ENCODE measurements at regions not wholly inside any gene's neighbourhood (a gene's known extent, or its start where the extent isn't known, plus 50 kb on each side); places are given as distances from the start of the nearest gene placed in this dataset.

DNA sequence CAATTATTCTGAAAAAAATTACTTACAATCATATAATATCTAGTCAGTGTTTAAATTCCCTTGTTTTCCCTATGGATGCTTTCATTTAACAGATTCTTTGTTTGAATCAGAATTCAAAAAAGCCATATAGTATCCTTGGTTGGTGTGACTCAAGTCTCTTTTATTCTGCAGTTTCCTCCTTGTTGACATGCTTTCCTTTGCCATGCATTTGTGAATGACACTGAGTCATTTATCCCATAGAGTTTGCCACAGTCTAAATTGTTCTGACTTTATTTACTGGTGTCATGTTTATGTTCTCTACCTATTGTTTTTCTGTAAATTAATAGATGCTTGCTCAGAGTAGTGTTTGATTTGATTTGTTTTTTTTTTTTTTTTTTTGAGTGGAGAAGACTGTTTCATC lies 893.8 kb upstream of the SLC10A2 start:
- no peaks in the 10 kb centered on the region for H3K36me3 ChIP-seq (ENCODE audit: control insufficient read depth, low read depth, low read length)
- no peak overlapping the region for H3K27ac ChIP-seq (ENCODE audit: low read length)
- H3K27me3 ChIP-seq (ENCODE audit: control insufficient read depth, insufficient read depth, low read length), result no peaks in the 10 kb centered on the region
- no peaks in the 10 kb centered on the region for H3K9me3 ChIP-seq (ENCODE audit: control insufficient read depth, low read depth, low read length)
- no peak overlapping the region for H3K9ac ChIP-seq (ENCODE audit: low read length)
- H3K4me3 ChIP-seq (ENCODE audit: low read length), result no peak overlapping the region
- no peaks in the 10 kb centered on the region for H3K4me1 ChIP-seq (ENCODE audit: control insufficient read depth, low read depth, low read length)

DNA sequence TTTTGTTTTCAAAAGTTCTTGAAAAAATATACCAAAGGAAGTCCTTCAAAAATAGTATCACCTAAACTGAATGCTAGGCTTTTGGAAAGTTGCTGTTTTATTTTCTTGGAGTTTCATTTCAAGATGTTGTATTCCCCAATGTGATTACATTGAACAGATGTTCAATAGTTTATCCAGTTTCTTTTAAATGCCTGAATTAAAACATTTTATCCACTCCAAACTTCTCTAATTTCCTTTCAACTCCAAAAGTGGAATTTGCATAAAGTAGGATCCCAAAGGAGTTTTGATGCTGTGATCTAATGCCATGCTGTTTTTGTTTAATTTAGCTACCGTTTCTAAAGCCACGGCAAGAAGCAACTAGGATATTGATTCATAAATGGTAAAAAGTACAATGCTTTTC lies 892.5 kb upstream of the SLC10A2 start:
- no peaks in the 10 kb centered on the region for H3K36me3 ChIP-seq (ENCODE audit: control insufficient read depth, low read depth, low read length)
- no peaks in the 10 kb centered on the region for H3K9me3 ChIP-seq (ENCODE audit: control insufficient read depth, low read depth, low read length)
- no peaks in the 10 kb centered on the region for H3K27me3 ChIP-seq (ENCODE audit: control insufficient read depth, insufficient read depth, low read length)
- H3K4me3 ChIP-seq (ENCODE audit: low read length), result no peak overlapping the region
- H3K9ac ChIP-seq (ENCODE audit: low read length), result no peak overlapping the region
- no peaks in the 10 kb centered on the region for H3K4me1 ChIP-seq (ENCODE audit: control insufficient read depth, low read depth, low read length)
- no peak overlapping the region for H3K27ac ChIP-seq (ENCODE audit: low read length)

DNA sequence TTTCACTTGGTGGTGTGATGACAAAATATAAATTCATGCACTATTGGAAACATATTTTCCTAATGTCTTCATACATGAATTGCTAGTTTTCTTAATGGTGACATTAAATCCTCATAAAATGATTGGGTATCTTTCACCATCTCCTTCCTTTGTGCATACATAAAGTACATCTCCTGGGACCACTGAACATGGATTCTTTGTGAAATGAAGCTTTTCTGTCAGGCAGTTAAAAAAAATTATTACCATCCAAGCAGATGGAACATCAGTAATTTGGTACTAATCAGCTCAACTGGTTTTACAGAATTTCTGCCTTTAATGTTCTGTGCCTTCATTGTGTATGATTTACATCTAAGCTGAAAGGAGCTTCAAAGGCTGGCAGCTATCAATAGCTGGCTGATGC lies 891.7 kb upstream of the SLC10A2 start:
- Histone ChIP-seq H3K27ac (ENCODE audit: low read length) (no peak overlapping the region), H3K36me3 (ENCODE audit: control insufficient read depth, low read depth, low read length) (no peaks in the 10 kb centered on the region)

DNA sequence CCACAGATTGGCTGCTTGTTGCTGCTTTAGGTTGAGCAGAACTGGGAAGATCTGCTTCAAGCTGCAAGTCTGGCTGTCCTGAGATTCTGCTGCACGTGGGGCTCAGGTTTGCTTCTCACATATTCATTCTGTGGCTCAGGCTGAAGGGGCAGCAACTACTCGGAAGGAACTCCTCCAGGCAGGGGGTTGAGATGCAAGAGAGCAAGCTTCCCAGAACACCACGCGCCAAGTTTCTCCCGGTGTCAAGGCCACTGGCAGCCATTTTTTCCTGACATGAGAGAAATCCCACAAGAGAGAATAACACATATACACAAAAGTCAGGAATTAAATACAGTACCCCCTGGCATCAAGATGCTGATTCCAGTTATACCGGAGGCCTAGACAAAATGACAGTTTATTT lies 887.6 kb upstream of the SLC10A2 start:
- no peaks in the 10 kb centered on the region for H3K9me3 ChIP-seq (ENCODE audit: control insufficient read depth, low read depth, low read length)
- H3K9ac ChIP-seq (ENCODE audit: low read length), result no peak overlapping the region
- H3K4me1 ChIP-seq (ENCODE audit: control insufficient read depth, low read depth, low read length), result no peaks in the 10 kb centered on the region
- no peak overlapping the region for H3K4me3 ChIP-seq (ENCODE audit: low read length)
- H3K36me3 ChIP-seq (ENCODE audit: control insufficient read depth, low read depth, low read length), result no peaks in the 10 kb centered on the region
- H3K27ac ChIP-seq (ENCODE audit: low read length), result no peak overlapping the region
- no peaks in the 10 kb centered on the region for H3K27me3 ChIP-seq (ENCODE audit: control insufficient read depth, insufficient read depth, low read length)

More for the DNA sequence above, 891.7 kb upstream of the SLC10A2 start:
- Histone ChIP-seq H3K9me3 (ENCODE audit: control insufficient read depth, low read depth, low read length) (no peaks in the 10 kb centered on the region), H3K9ac (ENCODE audit: low read length) (no peak overlapping the region), H3K4me1 (ENCODE audit: control insufficient read depth, low read depth, low read length) (no peaks in the 10 kb centered on the region), H3K27me3 (ENCODE audit: control insufficient read depth, insufficient read depth, low read length) (no peaks in the 10 kb centered on the region), H3K4me3 (ENCODE audit: low read length) (no peak overlapping the region)

DNA sequence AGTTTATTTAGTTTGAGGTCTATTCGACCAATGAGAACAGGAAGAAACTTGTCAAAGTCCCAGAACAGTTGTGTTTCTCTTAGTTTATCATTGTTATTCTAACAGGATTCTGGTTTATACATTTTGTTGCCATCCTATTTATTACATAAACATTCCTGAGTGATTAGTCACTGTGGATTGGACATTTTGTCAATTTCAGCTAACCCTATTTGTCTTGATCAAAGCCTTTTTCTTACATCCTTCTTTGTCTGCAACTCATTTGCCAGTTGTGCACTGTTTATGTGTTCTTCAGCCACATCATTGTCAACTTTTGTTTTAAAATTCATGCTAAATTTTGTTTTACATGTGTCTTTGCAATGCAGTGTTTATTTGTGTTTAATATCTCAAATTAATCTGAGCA lies 886.0 kb upstream of the SLC10A2 start:
- H3K4me1 ChIP-seq (ENCODE audit: control insufficient read depth, low read depth, low read length), result no peaks in the 10 kb centered on the region
- no peaks in the 10 kb centered on the region for H3K9me3 ChIP-seq (ENCODE audit: control insufficient read depth, low read depth, low read length)
- H3K36me3 ChIP-seq (ENCODE audit: control insufficient read depth, low read depth, low read length), result no peaks in the 10 kb centered on the region
- H3K27me3 ChIP-seq (ENCODE audit: control insufficient read depth, insufficient read depth, low read length), result no peaks in the 10 kb centered on the region
- no peak overlapping the region for H3K9ac ChIP-seq (ENCODE audit: low read length)
- H3K4me3 ChIP-seq (ENCODE audit: low read length), result no peak overlapping the region
- H3K27ac ChIP-seq (ENCODE audit: low read length), result no peak overlapping the region

DNA sequence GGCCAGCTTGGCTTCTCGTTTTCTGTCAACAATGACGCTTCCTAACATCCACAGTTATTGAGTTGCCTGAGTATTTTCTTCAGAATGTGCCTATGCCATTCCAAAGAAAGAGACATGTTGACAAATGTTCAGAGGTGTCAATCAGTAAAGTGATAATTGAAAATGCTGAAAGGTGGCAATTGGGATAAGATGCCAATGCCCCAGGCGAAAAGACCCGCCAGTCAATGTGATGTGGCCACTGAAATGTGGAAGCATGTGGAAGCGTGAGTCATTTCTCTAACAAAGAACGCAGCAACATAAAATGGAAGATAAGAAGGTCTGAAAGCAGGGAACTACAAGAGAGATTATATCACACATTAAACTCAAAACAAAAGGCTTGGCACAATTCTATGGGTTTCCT lies 882.2 kb upstream of the SLC10A2 start:
- Histone ChIP-seq H3K9ac (ENCODE audit: low read length) (no peak overlapping the region), H3K9me3 (ENCODE audit: control insufficient read depth, low read depth, low read length) (no peaks in the 10 kb centered on the region), H3K4me3 (ENCODE audit: low read length) (no peak overlapping the region), H3K36me3 (ENCODE audit: control insufficient read depth, low read depth, low read length) (no peaks in the 10 kb centered on the region), H3K27me3 (ENCODE audit: control insufficient read depth, insufficient read depth, low read length) (no peaks in the 10 kb centered on the region), H3K27ac (ENCODE audit: low read length) (no peak overlapping the region), H3K4me1 (ENCODE audit: control insufficient read depth, low read depth, low read length) (no peaks in the 10 kb centered on the region)

DNA sequence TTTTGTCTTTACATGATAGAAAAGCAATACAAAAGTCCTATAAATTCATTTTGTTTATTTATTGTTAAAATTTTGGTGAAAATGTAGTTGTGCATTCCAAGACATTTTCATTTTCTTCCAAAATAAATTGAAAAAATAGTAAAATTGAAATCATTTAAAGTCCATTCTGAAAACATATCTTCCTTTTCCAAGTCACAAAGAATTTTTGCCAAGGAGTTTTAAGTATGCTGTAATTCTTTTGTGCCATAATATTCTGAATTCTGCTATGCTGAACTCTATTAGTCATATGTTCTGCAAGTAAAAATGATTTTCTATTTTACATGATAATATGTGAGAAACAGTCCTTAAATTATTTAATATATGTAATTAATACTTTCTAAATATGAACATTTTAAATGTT lies 879.6 kb upstream of the SLC10A2 start:
- no peak overlapping the region for H3K27ac ChIP-seq (ENCODE audit: low read length)
- H3K4me3 ChIP-seq (ENCODE audit: low read length), result no peak overlapping the region
- H3K36me3 ChIP-seq (ENCODE audit: control insufficient read depth, low read depth, low read length), result no peaks in the 10 kb centered on the region
- no peaks in the 10 kb centered on the region for H3K9me3 ChIP-seq (ENCODE audit: control insufficient read depth, low read depth, low read length)
- H3K9ac ChIP-seq (ENCODE audit: low read length), result no peak overlapping the region
- no peaks in the 10 kb centered on the region for H3K4me1 ChIP-seq (ENCODE audit: control insufficient read depth, low read depth, low read length)
- H3K27me3 ChIP-seq (ENCODE audit: control insufficient read depth, insufficient read depth, low read length), result no peaks in the 10 kb centered on the region

DNA sequence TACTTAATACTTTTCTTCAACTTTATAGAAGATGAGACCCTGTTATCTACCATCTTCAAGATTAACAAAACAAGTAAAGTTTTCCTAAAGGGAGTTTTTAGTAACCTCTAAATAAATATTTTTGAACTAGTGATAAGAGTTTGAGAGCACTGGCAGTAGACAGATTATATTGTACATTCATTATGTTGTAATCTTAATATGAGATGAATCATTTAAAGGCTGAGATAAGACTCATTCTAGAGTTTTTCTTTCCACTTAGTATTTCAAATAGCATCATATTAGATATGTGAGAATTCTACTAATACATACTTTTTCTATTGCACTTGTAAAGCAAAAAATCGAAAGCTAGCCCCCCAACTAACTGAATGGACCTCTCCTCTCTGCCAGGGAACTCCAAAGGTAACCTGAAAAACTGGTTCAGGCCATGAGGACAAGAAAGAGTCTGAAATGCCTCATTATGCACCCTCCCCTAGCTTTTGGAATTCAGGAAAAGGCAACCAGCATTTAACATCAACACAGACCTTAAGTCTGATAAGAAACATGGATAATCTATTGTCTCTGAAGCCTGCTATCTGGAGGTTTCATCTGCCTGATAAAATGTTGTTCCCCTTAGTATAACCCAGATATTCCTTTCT lies 875.4 kb upstream of the SLC10A2 start:
- no peak overlapping the region for H3K27ac ChIP-seq (ENCODE audit: low read length)
- peaks cover 6% of the 10 kb centered on the region for H3K9me3 ChIP-seq (ENCODE audit: control insufficient read depth, low read depth, low read length)
- H3K36me3 ChIP-seq (ENCODE audit: control insufficient read depth, low read depth, low read length), result no peaks in the 10 kb centered on the region
- no peaks in the 10 kb centered on the region for H3K4me1 ChIP-seq (ENCODE audit: control insufficient read depth, low read depth, low read length)
- no peak overlapping the region for H3K9ac ChIP-seq (ENCODE audit: low read length)
- H3K4me3 ChIP-seq (ENCODE audit: low read length), result no peak overlapping the region
- no peaks in the 10 kb centered on the region for H3K27me3 ChIP-seq (ENCODE audit: control insufficient read depth, insufficient read depth, low read length)

DNA sequence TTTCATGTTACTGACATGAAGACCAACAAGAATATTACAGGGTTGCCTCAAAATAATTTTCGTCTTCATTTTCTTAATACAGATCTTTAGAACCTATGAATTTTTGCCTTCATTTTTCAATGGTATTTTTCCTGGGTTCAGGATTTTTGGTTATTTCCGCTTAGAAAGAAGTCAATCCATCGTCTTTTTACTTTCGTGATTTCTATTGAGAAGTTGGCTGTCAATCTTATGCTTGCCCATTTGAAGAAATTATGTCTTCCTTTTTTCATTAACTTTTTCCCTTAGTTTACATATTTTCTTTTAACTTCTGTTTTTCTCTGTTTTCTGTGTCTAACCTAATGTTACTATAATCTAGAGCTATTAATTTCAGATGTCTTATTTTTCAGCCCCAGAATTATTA lies 868.9 kb upstream of the SLC10A2 start:
- no peak overlapping the region for H3K4me3 ChIP-seq (ENCODE audit: low read length)
- H3K9ac ChIP-seq (ENCODE audit: low read length), result no peak overlapping the region
- H3K4me1 ChIP-seq (ENCODE audit: control insufficient read depth, low read depth, low read length), result no peaks in the 10 kb centered on the region
- H3K27me3 ChIP-seq (ENCODE audit: control insufficient read depth, insufficient read depth, low read length), result no peaks in the 10 kb centered on the region
- H3K9me3 ChIP-seq (ENCODE audit: control insufficient read depth, low read depth, low read length), result peaks cover 14% of the 10 kb centered on the region
- no peaks in the 10 kb centered on the region for H3K36me3 ChIP-seq (ENCODE audit: control insufficient read depth, low read depth, low read length)
- no peak overlapping the region for H3K27ac ChIP-seq (ENCODE audit: low read length)

DNA sequence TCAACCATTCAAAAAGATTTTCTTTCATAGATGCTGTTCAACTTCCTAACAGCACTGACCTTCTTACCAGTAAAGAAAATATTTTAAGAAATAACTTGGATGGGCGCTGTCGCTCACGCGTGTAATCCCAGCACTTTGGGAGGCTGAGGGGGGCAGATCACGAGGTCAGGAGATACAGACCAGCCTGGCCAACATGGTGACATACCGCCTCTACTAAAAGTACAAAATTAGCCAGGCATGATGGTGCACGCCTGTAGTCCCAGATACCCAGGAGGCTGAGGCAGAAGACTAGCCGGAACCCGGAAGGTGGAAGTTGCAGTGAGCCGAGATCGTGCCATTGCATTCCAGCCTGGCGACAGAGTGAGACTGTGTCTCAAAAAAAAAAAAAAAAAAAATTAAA lies 865.7 kb upstream of the SLC10A2 start:
- H3K27ac ChIP-seq (ENCODE audit: low read length), result no peak overlapping the region
- H3K4me3 ChIP-seq (ENCODE audit: low read length), result no peak overlapping the region
- H3K36me3 ChIP-seq (ENCODE audit: control insufficient read depth, low read depth, low read length), result no peaks in the 10 kb centered on the region
- no peaks in the 10 kb centered on the region for H3K27me3 ChIP-seq (ENCODE audit: control insufficient read depth, insufficient read depth, low read length)
- peaks cover 11% of the 10 kb centered on the region for H3K9me3 ChIP-seq (ENCODE audit: control insufficient read depth, low read depth, low read length)
- H3K4me1 ChIP-seq (ENCODE audit: control insufficient read depth, low read depth, low read length), result no peaks in the 10 kb centered on the region
- H3K9ac ChIP-seq (ENCODE audit: low read length), result no peak overlapping the region

DNA sequence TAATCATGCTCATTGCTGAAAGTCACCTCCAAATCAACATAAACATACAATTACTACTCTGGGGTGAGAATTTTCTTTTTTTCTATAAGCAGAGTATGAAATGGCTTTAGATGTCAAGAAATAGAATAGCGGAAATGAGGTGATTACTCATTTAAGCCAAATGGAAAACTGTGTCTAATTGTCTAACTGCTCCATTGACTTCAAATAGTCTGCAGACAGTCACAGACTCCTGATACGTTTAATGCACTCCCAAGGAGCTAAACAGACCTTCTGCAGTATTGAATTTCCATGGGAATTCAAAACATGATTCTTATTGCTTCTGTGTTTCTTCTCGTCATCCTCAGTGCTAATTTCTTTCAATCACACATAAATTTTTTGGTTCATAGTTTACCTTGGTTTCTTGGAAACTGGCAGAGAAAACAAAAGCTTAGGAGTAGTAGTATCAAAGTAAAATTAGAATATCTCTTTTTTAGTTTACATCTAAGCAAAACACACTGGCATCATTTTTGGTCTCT lies 865.2 kb upstream of the SLC10A2 start:
- Histone ChIP-seq H3K36me3 (ENCODE audit: control insufficient read depth, low read depth, low read length) (no peaks in the 10 kb centered on the region), H3K27me3 (ENCODE audit: control insufficient read depth, insufficient read depth, low read length) (no peaks in the 10 kb centered on the region), H3K4me3 (ENCODE audit: low read length) (no peak overlapping the region), H3K9ac (ENCODE audit: low read length) (no peak overlapping the region), H3K27ac (ENCODE audit: low read length) (no peak overlapping the region), H3K4me1 (ENCODE audit: control insufficient read depth, low read depth, low read length) (no peaks in the 10 kb centered on the region), H3K9me3 (ENCODE audit: control insufficient read depth, low read depth, low read length) (peaks cover 11% of the 10 kb centered on the region)

DNA sequence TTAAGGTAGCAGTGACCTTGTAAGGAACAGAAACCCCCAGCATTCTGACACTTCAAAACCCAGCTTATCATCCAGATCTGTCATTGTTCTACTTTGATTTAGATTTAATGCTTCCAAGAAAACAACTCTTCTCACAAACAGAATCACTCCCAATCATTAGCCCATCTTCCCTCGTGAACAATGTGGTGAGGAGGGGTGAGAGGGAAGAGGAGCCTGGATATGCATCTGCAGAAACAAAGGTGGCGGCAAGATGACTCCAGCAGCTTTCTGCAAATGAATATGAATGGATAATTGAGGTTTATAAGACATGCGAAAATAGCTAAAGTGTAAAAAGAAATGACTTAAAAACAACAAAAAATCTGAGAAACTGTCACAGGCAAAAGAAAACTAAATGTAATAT lies 859.9 kb upstream of the SLC10A2 start:
- peaks cover 3% of the 10 kb centered on the region for H3K4me1 ChIP-seq (ENCODE audit: control insufficient read depth, low read depth, low read length)
- H3K9me3 ChIP-seq (ENCODE audit: control insufficient read depth, low read depth, low read length), result no peaks in the 10 kb centered on the region
- no peaks in the 10 kb centered on the region for H3K36me3 ChIP-seq (ENCODE audit: control insufficient read depth, low read depth, low read length)
- no peak overlapping the region for H3K9ac ChIP-seq (ENCODE audit: low read length)
- H3K27me3 ChIP-seq (ENCODE audit: control insufficient read depth, insufficient read depth, low read length), result no peaks in the 10 kb centered on the region
- no peak overlapping the region for H3K27ac ChIP-seq (ENCODE audit: low read length)
- H3K4me3 ChIP-seq (ENCODE audit: low read length), result no peak overlapping the region
